Posterior cingulate gyrus (tissue), 11 donors: ENCODE measurements at regions not wholly inside any gene's neighbourhood (a gene's known extent, or its start where the extent isn't known, plus 50 kb on each side); places are given as distances from the start of the nearest gene placed in this dataset.
"Not testable (repeated sequence)": the region's sequence is repeated elsewhere in the genome, so short reads cannot be mapped to it uniquely, and the experiment has no call there.

Experiments
- DNase-seq, 10 donors: peaks; one replicate each; pipeline versions ENCODE4 v3.0.0 to v3.0.0-alpha.2; 2020 to 2021; ENCODE audit warnings: mixed read lengths in 3 of 10
- intact Hi-C: fragments of 100-400 bp; cut with DNase I; formaldehyde crosslinking; loops from one replicate; pipeline ENCODE4 v1.15.1; 2023

DNA sequence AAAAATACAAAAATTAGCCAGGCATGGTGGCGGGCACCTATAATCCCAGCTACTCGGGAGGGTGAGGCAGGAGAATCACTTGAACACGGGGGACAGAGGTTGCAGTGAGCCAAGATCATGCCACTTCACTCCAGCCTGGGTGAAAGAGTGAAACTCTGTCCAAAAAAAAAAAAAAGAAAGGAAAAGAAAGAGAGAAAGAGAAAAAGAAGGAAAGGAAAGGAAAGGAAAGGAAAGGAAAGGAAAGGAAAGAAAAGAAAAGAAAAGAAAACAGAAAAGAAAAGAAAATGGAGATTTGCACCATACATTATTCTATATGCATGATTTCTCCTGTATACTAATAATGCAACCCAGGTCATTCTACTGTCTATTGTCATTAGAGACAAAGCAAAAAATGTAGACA lies 421.5 kb downstream of the PCDH19 start:
- DNase-seq, intact Hi-C loops: not testable (repeated sequence)

DNA sequence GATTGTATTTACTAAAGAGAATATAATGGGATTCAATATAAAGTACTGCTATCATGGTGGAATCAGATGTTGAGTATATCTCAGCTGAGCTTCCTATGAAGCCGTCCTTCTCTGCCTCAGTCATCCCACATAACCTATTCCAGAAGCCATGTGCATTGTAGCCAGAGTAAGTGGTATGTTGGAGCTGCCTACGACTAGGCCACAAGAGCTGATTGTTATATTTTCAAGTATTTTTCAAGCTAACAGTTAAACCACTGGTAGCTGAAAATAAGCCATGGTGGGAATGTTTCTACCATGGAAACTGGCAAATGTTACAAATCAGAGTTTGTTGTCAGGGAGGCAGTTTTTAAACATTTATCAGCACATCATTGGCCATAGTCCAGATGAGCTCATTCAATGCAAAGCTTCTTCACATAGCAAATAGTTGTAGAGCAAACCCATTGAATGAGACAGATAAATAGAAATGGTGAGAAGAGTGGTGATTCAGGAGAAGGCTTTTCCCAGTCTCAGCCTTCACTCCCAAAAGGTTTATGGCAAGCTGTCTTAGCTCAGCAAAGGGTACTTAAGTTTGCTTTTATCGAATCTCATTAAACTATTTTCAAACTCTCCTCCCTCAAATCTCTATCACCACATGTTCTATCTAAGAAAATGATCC lies 436.4 kb downstream of the PCDH19 start:
- intact Hi-C loops: no loop called here
- no peak for DNase-seq

GRCh38 chrX:99939883-99940232 lies 470.2 kb downstream of the PCDH19 start:
- DNase-seq: peak in 4 of 10 donors; percentile 5 to 81 (median 59)
- intact Hi-C loops: no loop called here

DNA sequence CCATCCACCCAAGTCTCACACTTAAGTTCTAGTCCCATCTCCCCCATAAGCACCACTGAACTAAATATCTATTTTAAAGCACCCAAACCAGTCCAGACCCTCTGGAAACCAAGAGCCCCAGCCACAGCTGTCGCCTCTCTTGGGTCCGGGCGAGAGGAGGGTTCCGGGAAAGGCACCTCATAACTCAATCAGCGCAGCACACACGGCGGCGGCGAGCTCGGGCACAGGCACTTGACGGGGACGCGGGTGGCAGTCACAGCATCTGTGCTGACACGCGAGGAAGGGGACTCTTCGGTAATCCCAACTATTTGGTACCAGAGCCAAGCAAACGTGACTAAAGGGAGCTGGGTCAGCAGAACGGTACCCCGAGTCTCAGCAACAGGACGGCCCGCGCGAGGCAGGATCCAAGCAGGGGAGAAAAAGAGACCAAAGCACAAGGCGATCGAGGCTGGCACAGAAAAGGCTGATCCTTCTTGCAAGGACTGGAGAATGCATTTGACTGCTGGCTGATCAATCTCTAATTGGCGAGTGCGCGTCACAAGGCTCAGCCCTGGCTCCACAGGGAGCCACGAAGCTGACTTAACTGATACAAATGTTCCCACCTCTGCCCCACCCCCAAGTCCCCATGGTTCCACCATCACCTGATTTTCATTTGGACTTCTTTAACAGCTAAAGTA lies 470.7 kb downstream of the PCDH19 start:
- peak in 5 of 10 donors; percentile 1 to 78 (median 51) for DNase-seq
- intact Hi-C loops: not testable (repeated sequence)

DNA sequence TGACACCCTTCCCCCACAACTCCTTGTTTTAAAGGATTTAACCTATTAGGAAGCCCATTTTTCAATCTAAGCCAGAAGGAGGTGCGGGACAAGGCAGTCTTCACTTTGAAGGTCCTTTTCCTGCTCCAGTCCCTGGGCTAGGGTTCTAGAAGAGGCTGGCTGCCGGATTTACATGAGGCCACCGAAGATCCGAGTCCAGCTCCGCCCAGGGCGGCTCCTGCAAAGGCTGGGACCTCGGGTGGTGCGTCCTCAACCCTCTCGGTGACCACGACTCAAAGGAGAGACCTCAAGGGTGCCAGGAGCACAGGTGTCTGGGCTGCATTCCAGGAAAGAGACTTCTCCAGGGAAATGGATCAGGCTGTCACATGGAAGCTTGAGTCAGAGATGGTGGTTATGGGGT lies 471.6 kb downstream of the PCDH19 start:
- DNase-seq: peak in 2 of 10 donors; percentile 46 to 63
- intact Hi-C loops: no loop called here

DNA sequence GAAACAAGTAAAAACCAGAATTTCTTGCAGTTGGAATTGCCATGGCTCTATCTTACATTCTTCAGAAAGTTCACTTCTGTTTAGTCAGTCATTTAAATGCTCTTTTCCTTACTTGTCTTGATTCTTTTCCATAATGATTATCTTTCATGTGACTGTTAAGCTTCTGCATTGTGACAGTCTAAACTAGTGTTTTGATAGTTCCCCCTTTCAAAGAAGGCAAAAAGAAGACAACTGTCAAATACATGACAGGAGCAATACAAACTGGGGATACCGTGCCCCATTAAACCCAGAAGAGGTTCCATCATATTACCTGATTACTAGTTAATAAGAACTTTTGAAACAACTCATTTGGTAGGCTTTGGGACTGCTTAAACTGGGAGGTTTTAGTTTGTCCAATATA lies 476.2 kb downstream of the PCDH19 start:
- intact Hi-C loops: no loop called here
- no peak for DNase-seq

DNA sequence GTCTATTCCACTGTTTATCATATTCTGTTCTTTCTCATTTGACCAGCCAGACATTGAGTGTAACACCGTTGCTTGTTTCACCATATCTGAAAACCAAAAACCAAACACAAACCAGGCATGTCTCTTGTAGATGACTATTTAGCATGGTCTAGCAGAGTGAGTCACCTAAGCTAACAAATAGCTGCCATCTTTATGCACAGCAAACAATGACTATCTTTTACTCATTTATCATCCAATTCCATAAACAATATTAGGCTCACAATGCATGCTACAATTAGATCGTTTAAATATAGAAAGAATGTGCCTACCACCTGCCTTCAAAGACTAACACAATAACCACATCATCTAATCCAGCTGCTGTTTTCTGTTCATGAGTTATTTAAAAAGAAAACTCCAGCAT lies 495.4 kb downstream of the PCDH19 start:
- intact Hi-C loops: no loop called here

DNA sequence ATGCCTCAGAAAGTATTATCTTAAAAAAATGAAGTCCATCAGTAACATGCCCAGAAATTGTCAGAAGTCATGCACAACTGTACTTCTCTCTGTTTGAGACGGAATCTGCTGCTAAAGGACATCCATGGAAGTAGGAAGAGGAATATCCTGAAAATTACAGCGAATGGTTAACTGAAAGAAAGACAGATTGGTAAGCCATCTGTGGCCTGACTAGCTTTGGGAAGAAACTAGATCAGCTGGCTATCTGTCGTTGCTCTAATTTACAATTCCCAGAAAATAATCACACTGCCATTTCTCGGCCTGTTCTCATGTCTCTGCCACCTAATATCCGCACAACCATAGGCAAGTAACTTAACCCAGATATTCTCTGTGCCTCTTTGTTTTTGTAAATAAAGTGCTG lies 496.5 kb downstream of the PCDH19 start:
- intact Hi-C loops: no loop called here
- DNase-seq: no peak

More for the DNA sequence above, 495.4 kb downstream of the PCDH19 start:
- DNase-seq: no peak

DNA sequence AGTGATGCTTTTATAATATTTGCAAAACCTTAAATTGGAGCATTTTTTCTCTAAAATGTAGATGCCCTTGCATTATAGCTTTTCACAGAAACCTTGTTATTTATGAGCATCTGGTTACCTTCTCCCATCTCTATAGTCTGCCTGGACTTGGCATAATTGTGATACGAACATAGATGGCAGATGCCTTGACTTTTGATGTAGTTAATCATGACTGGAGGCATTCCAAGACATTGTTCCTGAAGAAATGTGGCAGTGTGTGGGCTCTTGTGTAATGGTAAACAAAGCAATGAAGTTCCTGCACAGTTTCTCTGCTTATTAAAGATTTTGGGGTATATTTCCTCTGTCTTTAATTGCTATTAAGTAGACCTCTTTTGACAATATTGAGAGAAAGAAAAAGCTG lies 500.1 kb downstream of the PCDH19 start:
- no peak for DNase-seq
- intact Hi-C loops: no loop called here

- no peak for DNase-seq
- intact Hi-C loops: no loop called here
Observed at GRCh38 chrX:99901091-99901490, 509.0 kb downstream of the PCDH19 start.

GRCh38 chrX:99887918-99888317 lies 522.2 kb downstream of the PCDH19 start:
- intact Hi-C loops: no loop called here
- DNase-seq: peak in 1 of 10 donors; percentile 59

GRCh38 chrX:99857455-99857854 lies 552.6 kb downstream of the PCDH19 start:
- no peak for DNase-seq

DNA sequence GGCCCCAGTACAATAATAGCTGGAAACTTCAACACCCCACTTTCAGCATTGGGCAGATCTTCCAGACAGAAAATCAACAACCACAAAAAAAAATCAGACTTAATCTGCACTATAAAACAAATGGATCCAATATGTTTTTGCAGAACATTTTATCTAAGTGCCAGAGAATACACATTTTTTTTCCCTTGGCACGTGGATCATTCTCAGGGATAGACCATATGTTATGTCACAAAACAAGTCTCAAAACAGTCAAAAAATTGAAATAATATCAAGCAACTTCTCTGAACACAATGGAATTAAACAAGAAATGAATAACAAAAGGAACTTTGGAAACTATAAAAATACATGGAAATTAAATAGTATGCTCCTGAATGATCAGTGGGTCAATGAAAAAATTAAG lies 576.3 kb downstream of the PCDH19 start:
- DNase-seq: no peak
- intact Hi-C loops: no loop called here

More at GRCh38 chrX:99857455-99857854, 552.6 kb downstream of the PCDH19 start:
- intact Hi-C loops: no loop called here

GRCh38 chrX:99820197-99820596 lies 589.9 kb downstream of the PCDH19 start:
- DNase-seq: no peak
- intact Hi-C loops: no loop called here

DNA sequence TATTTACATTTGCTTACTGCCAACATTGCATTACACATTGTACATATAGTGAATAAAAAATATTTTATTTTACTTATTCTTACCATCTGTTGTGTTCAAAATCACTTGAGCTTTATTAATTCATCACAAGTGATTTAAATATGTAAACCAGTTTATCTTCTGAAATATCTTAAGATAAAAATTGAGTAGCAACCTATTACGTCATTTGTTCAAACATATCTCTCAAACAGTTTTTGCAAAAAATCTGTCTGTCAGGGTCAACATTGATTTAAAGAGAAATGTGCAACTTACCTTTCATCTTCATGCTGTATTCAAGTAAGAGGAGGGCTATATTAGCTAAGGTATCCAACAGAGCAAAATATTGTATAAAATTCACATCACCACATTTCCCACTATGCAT lies 610.1 kb downstream of the PCDH19 start:
- DNase-seq: no peak
- intact Hi-C loops: no loop called here

- no peak for DNase-seq
- intact Hi-C loops: no loop called here
Observed at GRCh38 chrX:99798936-99799335, 611.1 kb downstream of the PCDH19 start.

DNA sequence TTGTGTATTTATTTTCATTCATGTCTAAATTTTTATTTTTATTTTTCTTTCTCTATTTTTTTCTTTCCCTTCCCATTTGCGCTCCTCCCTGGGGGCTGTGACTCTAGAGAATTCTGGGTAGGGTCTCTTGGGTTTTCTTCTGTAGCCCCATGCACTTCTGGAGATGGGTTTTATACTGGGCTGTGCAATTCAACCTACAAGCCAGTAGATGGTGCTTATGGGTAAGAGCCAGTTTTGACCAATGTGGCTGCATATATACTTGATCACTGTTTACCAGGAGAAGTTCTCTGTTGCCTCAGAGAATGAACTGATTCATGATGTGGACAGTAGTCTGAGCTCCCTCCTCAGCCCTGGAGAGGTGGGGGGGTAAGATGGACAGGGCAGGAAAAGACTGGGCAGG lies 614.6 kb downstream of the PCDH19 start:
- intact Hi-C loops: no loop called here
- no peak for DNase-seq

DNA sequence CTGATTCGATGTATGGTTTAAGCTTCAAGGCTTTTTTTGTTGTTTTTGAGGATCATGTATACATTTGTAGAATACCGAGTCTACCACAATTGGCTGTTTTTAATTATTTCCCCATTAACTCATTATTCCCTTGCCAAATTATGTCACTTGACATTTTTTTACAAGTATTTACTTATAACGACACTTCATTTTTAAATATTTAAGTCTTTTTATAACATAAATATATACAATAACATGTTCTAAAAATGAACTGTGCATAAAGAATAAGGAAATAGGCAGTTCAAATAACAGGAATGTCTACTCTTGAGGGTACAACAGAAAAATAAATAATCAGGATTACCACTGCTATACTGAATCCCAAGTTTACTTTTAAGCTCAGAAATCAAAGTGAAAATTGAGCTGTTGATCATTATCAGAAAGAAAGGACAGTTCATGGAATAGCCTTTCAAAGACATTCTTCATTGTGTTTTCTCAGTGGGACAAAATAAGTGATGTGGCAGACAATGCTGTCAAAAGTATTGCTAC lies 627.5 kb downstream of the PCDH19 start:
- intact Hi-C loops: no loop called here
- no peak for DNase-seq

- intact Hi-C loops: no loop called here
- no peak for DNase-seq
Observed at GRCh38 chrX:99777912-99778311, 632.2 kb downstream of the PCDH19 start.

DNA sequence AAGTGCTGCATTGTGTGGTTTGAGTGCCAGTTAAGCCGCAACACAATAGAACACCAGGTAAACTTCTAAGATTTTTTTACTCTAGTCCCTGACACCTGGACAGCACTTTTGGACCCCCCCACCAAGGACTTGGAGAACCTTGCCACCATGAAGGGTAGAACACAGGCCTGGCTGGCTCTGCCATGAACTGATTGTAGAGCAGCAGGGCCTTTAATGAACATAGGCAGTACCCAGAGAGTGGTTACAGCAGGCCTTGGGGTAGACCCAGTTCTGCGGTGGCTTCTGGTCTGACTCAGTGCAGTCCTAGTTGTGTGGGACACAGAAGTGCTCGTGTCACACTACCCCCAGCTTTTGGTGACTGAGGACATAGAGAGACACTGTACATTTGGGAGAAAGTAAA lies 648.3 kb downstream of the PCDH19 start:
- DNase-seq: no peak
- intact Hi-C loops: no loop called here

GRCh38 chrX:99752776-99753175 lies 657.3 kb downstream of the PCDH19 start:
- intact Hi-C loops: no loop called here
- DNase-seq: no peak

DNA sequence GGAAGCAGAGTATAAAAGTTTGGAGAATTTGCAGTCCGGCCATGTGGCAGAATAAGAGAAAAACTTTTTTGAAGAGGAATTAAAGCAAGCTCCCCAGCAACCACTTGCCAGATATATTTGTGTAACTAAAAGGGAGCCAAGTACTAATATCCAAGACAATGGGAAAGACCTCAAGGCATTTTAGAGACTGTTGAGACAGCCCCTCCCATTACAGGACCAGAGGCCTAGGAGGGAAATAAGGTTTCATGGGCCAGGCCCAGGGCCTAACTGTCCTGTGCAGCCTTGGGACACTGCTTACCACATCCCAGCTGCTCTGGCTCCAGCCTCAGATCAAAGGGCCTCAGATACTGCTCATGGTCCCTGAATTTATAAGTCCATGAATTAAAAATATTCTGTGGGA lies 659.4 kb downstream of the PCDH19 start:
- intact Hi-C loops: no loop called here
- DNase-seq: peak in 1 of 10 donors; percentile 48
